ACC112 (cell line): ENCODE measurements at regions not wholly inside any gene's neighbourhood (a gene's known extent, or its start where the extent isn't known, plus 50 kb on each side); places are given as distances from the start of the nearest gene placed in this dataset.

Experiments used
- H2AFZ ChIP-seq: fragments of 200-600 bp; sonication (generic); one replicate; pipeline ENCODE4 v1.6.0; 2017; ENCODE audit warnings: antibody characterized with exemption, low read length; ENCODE audit not compliant: unreplicated experiment
- H3K27ac ChIP-seq: fragments of 200-600 bp; sonication (generic); 2 replicates; pipeline ENCODE4 v1.5.1; 2014; ENCODE audit warnings: low read depth, mild to moderate bottlenecking, antibody characterized with exemption, low read length, moderate library complexity
- H3K27me3 ChIP-seq: fragments of 200-600 bp; sonication (generic); 2 replicates; pipeline ENCODE4 v1.6.1; 2014; ENCODE audit warnings: mild to moderate bottlenecking, antibody characterized with exemption, low read length, moderate library complexity, mixed read lengths; ENCODE audit not compliant: insufficient read depth
- H3K36me3 ChIP-seq: fragments of 200-600 bp; sonication (generic); 2 replicates; pipeline ENCODE4 v1.6.1; 2016; ENCODE audit warnings: mild to moderate bottlenecking, antibody characterized with exemption, low read length, moderate library complexity, mixed read lengths; ENCODE audit not compliant: insufficient read depth
- H3K4me1 ChIP-seq: fragments of 200-600 bp; sonication (generic); one replicate; pipeline ENCODE4 v1.6.1; 2016; ENCODE audit warnings: low read length, mixed read lengths; ENCODE audit not compliant: insufficient read depth, unreplicated experiment, control insufficient read depth
- H3K4me3 ChIP-seq: fragments of 200-600 bp; sonication (generic); 2 replicates; pipeline ENCODE4 v1.5.1; 2014; ENCODE audit warnings: mild to moderate bottlenecking, low read depth, low read length
- H3K79me2 ChIP-seq: fragments of 200-600 bp; sonication (generic); one replicate; pipeline ENCODE4 v1.6.0; 2016; ENCODE audit warnings: low read length; ENCODE audit not compliant: control insufficient read depth, unreplicated experiment, insufficient read depth

- no peaks in the 10 kb centered on the region for H3K27me3 ChIP-seq
- H2AFZ ChIP-seq, result peak overlapping the region; percentile 7
- H3K4me1 ChIP-seq, result peaks cover 15% of the 10 kb centered on the region
- no peak overlapping the region for H3K27ac ChIP-seq
- H3K36me3 ChIP-seq, result no peaks in the 10 kb centered on the region
- no peaks in the 10 kb centered on the region for H3K79me2 ChIP-seq
- H3K4me3 ChIP-seq, result no peak overlapping the region
These were observed 52.1 kb upstream of the EIF3M start for GRCh38 chr11:32531528-32531927.

- Histone ChIP-seq H3K4me3 (no peak overlapping the region), H3K4me1 (peaks cover 15% of the 10 kb centered on the region), H3K36me3 (no peaks in the 10 kb centered on the region), H3K27me3 (no peaks in the 10 kb centered on the region), H2AFZ (no peak overlapping the region), H3K27ac (no peak overlapping the region), H3K79me2 (no peaks in the 10 kb centered on the region)
These were observed 53.5 kb upstream of the EIF3M start for GRCh38 chr11:32529994-32530588.

- no peaks in the 10 kb centered on the region for H3K36me3 ChIP-seq
- no peaks in the 10 kb centered on the region for H3K27me3 ChIP-seq
- peaks cover 15% of the 10 kb centered on the region for H3K4me1 ChIP-seq
- H3K79me2 ChIP-seq, result no peaks in the 10 kb centered on the region
- no peak overlapping the region for H3K4me3 ChIP-seq
- H2AFZ ChIP-seq, result peak overlapping the region; percentile 43
- H3K27ac ChIP-seq, result no peak overlapping the region
These were observed 56.1 kb upstream of the EIF3M start for GRCh38 chr11:32527261-32528175.

GRCh38 chr11:32526760-32527159, 56.9 kb upstream of the EIF3M start:
- Histone ChIP-seq H3K4me3 (no peak overlapping the region), H3K79me2 (no peaks in the 10 kb centered on the region), H3K27ac (no peak overlapping the region), H3K36me3 (no peaks in the 10 kb centered on the region), H2AFZ (peak overlapping the region; percentile 43), H3K27me3 (no peaks in the 10 kb centered on the region), H3K4me1 (peaks cover 13% of the 10 kb centered on the region)

- Histone ChIP-seq H3K79me2 (no peaks in the 10 kb centered on the region), H3K27ac (no peak overlapping the region), H3K4me1 (peaks cover 7% of the 10 kb centered on the region), H3K27me3 (no peaks in the 10 kb centered on the region; the same call in 1 of the 2 replicates), H3K4me3 (no peak overlapping the region), H3K36me3 (no peaks in the 10 kb centered on the region), H2AFZ (peak overlapping the region; percentile 42)
These were observed 71.7 kb upstream of the EIF3M start for GRCh38 chr11:32511926-32512325.

GRCh38 chr11:32510039-32510438, 73.6 kb upstream of the EIF3M start:
- Histone ChIP-seq H3K4me1 (peaks cover 7% of the 10 kb centered on the region), H3K27ac (no peak overlapping the region), H3K27me3 (no peaks in the 10 kb centered on the region), H3K4me3 (no peak overlapping the region), H3K36me3 (no peaks in the 10 kb centered on the region), H3K79me2 (no peaks in the 10 kb centered on the region), H2AFZ (no peak overlapping the region)

- H3K4me3 ChIP-seq, result no peak overlapping the region
- no peaks in the 10 kb centered on the region; the same call in 1 of the 2 replicates for H3K27me3 ChIP-seq
- peaks cover 7% of the 10 kb centered on the region for H3K4me1 ChIP-seq
- H3K36me3 ChIP-seq, result no peaks in the 10 kb centered on the region
- H2AFZ ChIP-seq, result no peak overlapping the region
- no peak overlapping the region for H3K27ac ChIP-seq
- no peaks in the 10 kb centered on the region for H3K79me2 ChIP-seq
These were observed 73.4 kb upstream of the WT1 start for GRCh38 chr11:32508780-32509179.

GRCh38 chr11:32500001-32500400, 64.7 kb upstream of the WT1 start:
- Histone ChIP-seq H3K4me3 (no peak overlapping the region), H3K36me3 (no peaks in the 10 kb centered on the region), H3K27ac (no peak overlapping the region), H3K27me3 (peaks cover 12% of the 10 kb centered on the region), H3K4me1 (no peaks in the 10 kb centered on the region), H2AFZ (no peak overlapping the region), H3K79me2 (no peaks in the 10 kb centered on the region)

- H3K27me3 ChIP-seq, result peaks cover 32% of the 10 kb centered on the region
These were observed 62.6 kb upstream of the WT1 start for GRCh38 chr11:32497951-32498350.

GRCh38 chr11:32494629-32495028, 59.3 kb upstream of the WT1 start:
- Histone ChIP-seq H3K27me3 (peaks cover 42% of the 10 kb centered on the region), H3K4me1 (no peaks in the 10 kb centered on the region), H3K27ac (no peak overlapping the region), H3K79me2 (no peaks in the 10 kb centered on the region), H3K36me3 (no peaks in the 10 kb centered on the region), H3K4me3 (no peak overlapping the region), H2AFZ (no peak overlapping the region)

More at GRCh38 chr11:32497951-32498350, 62.6 kb upstream of the WT1 start:
- Histone ChIP-seq H2AFZ (no peak overlapping the region), H3K79me2 (no peaks in the 10 kb centered on the region), H3K36me3 (no peaks in the 10 kb centered on the region), H3K4me3 (no peak overlapping the region), H3K4me1 (no peaks in the 10 kb centered on the region), H3K27ac (no peak overlapping the region)

- no peak overlapping the region for H3K4me3 ChIP-seq
These were observed 54.1 kb upstream of the WT1 start for GRCh38 chr11:32489464-32489863.

More at GRCh38 chr11:32489464-32489863, 54.1 kb upstream of the WT1 start:
- no peak overlapping the region for H3K27ac ChIP-seq
- H3K27me3 ChIP-seq, result peaks cover 42% of the 10 kb centered on the region
- H2AFZ ChIP-seq, result no peak overlapping the region
- no peaks in the 10 kb centered on the region for H3K36me3 ChIP-seq
- H3K79me2 ChIP-seq, result no peaks in the 10 kb centered on the region
- no peaks in the 10 kb centered on the region for H3K4me1 ChIP-seq
